ELF-1 (cell line): ENCODE measurements at regions not wholly inside any gene's neighbourhood (a gene's known extent, or its start where the extent isn't known, plus 50 kb on each side); places are given as distances from the start of the nearest gene placed in this dataset.
A peak's percentile ranks its signal among the peaks of the same experiment; 100 is the strongest.

ENCODE experiments used
- DNase-seq: peaks from one replicate; pipeline ENCODE4 v3.0.0-alpha.2; 2016; ENCODE audit warnings: low read depth, low spot score

DNA sequence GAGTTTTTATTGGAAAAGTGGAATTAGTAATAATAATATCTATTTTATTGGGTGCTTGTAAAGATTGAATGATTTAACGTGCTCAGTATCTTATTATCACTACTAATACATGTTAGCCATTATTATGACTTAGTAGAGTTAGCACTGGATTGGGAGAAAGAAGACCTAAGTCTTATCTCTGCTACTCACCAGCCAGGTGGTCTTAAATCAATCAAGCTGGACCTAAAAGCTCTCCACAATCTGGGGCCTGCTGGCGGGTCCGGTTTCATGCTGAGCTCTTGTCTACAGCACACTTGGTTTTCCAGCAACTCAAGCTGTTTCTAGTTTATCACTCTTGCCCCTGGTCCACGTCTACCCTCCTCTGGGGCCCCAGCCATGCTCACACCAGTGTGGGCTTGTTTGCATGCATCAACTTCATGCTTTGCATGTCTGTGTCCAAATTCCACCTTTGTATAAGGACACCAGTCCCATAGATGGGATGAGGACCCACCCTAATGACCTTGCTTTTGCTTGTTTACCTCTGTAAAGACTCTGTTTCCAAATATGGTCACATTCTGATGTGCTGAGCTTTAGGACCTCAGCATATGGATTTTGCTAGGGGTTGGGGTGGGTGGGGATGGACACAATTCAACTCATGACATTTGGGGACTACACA is 363.1 kb downstream of the LPIN1 start:
- peak; percentile 19 for DNase-seq

DNA sequence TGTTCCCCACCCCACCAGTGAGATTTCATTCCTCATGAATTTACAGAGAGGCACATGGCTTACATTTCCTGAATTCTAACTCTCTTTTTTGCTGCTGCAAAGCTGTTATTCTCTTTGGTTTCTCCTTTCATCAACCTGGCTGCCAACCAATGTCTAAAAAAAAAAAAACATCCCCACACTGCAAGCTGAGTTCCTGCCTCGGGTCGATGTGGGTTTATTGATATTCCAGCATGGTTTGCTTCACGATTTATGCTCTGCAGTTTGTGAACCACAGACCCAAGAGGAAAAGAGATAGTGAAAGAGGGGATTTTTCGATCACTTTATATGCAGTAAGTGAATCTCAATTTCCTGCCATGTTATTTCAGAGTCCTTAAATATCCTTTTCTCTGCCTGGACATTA is 363.6 kb downstream of the LPIN1 start:
- no peak for DNase-seq

DNA sequence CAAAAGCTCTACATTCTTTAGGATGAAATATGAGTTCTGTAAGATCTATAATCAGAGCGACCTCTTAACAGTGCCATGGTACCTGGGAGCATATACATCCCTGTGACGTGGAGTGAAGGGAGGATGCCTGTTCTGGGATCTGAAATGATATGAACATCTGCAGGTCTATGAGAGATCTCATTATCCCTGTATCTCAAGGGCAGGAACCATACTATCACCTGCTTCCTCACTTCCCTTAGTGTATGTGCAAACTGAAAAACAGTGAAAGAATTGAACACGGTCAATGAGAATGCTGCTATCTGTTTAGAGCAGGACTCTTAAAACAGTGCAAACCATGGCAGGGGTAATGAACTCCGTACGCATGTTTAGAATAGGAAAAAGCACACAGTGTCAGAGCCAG is 364.0 kb downstream of the LPIN1 start:
- no peak for DNase-seq

DNA sequence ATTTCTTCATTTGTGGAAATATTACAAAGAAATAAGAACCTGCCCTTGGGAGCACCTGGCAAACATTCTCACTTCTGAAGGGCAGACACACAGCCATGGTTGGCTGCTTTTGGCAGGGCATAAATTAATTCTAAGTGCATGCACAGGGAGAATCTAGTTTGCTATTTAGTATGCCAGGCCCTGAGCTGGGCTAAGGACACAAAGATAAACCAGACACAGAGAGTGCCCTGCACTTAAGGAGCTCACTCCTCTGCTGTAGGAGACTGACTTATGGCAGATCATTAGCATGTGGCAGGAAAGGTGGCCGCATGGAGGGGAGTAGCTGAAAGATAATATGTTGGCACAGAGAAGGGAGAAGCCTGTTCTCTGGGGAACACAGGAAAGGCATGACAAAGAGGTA is 367.0 kb downstream of the LPIN1 start:
- DNase-seq, result no peak

DNA sequence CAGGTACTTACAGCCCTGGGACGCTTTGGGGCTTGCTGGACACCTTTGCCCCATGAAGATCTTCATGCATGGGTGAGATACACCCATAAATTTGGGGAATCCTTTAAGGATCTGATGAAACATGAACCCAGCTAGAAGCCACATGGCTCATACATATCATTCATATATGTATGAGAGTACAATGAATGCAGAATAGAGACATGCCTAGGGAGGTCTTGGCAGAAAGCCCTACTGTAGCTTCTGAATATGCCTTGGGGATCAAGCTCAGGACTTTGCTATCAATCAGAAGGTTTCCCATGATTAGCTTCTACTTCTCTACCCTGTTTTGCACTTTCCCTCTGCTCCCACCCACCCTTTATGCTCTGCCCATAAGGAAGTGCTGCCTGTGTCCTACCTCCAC is 368.4 kb downstream of the LPIN1 start:
- no peak for DNase-seq

DNA sequence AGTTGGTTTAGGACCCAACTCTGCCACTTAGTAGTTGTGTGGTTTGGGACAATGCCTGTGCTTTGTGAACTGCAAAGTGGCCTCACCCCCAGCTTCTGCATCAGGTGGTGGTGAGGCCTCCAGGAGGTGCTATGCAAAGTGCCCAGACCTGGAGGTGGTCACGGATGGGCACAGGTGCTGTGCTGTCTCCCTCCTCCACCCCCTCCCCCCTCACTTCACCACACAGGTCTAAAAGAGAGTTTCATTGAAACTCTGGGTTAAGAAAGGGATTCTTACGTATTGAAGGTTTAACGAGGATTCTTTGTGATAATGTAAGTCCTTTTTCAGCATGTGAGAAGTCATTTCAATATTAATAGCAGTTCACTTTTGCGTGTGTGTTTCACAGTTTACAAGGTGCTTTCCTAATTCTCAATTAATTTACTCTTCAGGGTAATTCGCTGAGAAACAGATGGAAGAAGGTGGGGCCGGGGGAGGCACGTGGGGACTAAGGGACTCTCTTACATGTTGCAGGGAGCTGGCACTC is 369.9 kb downstream of the LPIN1 start:
- DNase-seq, result no peak

DNA sequence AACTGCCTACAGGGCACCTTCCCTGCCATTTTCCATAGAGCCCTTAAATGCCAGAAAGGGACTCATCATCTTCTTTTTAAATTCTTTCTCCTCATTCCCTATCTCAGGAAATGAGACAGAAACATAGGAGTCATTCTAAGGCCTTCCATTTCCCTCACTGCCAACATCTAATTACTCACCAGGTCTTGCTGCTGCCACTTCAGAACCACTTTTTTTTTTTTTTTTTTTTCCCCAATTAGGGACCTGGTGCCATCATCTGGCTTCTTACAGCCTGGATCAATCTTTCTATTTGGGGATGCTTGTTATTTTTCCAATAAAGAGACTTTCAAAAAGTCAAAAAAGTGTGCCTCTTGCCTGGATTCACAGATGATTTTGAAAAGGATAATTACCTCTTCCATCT is 373.4 kb downstream of the LPIN1 start:
- DNase-seq, result no peak

DNA sequence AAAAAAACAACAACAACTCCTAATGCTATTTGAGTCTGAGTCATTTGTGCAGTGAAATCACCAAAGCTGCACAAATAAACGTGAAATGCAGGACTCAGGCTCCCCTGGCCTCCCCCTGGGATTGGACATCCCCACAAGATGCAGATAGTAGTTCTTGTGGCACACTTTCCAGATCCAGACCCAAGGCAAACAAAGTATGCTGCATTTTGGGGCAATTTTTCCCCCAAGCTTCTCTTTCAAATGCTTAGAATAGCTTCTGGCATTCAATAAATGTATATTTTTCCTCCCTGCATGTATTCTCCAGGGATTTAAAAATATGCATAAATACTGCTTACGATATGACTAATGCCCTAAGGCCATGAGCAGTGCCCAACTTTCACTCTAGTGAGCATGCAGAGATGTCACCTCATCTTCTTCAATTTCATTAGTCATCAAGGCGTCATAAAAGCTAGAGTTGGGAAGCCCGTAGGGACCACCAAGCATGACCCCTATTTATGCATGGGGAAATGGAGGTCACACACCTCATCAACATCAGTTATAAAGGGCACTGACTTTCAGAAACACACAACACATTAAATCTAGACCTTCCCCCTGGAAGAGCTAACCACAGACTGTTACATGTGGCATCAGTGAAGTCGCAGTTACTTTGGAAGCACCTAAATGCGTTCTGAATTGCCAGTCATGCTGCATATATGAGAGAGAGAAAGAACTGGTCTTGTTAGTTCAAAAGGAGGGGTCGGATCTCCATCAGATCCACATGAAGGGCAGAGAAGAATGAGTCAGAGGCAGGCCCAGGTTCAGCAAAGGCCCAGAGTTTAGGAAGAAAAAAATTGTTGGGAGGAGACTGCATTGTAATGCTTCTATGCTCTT is 374.1 kb downstream of the LPIN1 start:
- DNase-seq, result no peak

DNA sequence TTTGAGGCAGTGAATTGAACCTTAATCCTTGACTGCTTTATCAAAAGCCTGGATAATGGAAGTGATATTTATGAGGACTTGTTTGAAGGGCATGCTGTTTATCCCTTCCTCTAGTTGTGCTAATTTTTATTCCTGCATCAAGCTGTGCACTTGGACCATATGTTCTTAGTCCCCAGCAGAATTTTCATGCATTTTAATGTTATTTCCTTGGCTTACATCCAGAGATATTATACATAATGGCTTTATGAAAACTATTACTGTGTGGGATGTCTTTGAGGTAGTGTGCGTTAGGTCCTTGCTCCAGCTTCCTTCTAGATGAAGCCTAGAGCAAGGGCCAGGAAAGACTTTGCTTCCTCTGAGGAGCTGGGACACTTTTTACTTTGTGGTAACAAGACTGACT is 378.4 kb downstream of the LPIN1 start:
- DNase-seq, result no peak

DNA sequence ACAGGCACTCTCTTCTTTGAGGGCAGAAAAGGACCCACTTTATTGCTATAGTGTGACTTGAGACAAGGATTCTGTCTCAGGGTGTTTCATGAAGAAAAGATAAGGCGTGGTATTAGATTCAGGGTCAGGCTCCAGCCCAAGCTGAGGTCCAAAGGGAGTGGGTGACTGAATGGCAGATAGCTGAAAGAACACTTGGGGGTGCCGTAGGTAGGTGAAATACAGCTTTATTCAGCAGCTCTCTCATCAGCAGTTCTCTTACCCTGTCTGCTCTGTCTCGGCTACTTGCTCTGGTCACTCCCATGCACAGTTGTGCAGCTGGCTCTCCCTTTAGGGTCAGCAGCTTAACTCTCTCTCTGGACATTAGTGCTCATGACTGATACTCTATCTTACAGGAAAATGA is 379.9 kb downstream of the LPIN1 start:
- DNase-seq, result no peak

DNA sequence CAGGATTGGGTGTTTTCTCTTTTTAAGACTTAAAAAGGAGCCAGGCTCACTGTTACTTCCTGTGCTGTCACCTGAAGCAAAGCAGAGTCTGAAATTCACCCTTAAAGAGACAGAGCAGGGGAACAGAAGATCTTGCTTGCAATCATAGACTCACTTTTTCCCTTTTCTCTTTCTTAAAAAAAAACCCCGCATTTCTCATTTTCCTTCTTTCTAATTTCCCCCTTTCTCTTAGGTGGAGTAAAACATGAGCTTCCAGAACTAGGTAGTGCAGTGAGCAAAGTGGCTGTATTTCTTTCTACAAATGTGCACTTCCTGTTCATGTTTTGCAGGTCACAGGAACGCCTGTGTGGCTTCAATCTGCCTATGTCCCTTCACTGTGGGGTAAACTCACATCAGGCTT is 381.2 kb downstream of the LPIN1 start:
- DNase-seq, result no peak

DNA sequence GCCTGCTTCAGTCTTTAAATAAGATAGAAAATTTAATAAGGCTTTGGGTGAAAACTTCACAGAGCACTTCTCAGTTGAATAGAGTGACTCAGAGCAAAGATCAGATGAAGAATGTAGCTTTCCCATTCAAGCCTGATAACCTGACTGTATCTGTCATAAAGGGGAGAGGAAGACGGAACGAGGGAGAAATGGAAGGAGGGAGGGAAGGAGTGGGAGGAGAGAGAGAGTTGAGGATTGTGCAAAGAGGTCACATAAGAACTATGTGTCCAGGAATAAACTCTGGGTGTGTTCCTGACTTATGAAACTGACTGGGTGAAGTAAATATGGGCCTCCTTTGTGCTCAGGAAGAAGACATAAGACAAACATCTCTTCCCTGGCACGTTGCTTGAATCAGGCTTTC is 385.5 kb downstream of the LPIN1 start:
- no peak for DNase-seq

DNA sequence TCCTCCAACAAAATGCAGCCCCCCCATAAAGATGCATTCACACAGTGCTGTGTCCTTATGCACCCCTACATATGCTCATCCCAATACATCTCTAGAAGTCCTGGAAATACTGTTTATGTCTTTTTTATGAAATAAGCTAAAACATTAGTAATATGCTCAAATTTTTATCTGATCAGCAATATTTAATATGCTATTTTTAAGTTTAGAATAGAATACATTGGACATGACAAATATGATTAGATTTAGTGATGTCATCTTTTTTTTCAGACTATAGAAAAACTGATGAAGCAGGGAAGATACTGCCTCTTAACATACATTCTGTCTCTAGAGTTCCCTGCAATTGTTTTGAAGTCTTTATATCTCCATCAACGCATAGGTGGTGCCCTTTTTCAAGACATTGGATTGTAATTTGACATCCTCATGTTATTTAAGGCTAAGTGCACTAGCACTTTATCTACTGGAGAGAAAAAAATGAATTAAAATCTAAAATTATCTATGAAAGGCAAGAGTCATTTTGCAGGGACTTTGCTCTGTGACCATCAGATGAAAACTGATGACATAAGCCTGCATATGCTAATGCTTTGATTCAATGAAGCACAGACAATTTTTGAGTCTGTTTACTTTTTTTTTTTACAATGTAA is 395.3 kb downstream of the LPIN1 start:
- no peak for DNase-seq

DNA sequence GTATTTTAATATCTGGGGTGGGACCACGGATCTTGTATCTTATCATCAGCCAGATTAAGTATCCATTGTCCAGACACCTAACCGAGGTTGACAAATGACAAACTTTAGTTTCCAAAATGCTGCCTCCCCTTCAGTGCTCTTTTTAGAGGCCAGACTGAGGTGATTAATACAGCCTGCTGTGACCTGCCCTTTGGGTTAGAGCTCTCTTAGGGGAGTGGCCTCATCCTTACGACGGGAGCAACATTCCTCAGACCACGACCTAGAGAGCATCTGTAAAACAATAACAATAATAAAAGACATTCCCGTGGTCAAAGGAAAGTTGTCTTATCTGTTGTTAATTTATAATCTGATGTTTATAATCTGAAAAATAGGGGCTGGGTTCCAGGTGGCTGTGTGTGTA is 405.3 kb downstream of the LPIN1 start:
- DNase-seq, result no peak

DNA sequence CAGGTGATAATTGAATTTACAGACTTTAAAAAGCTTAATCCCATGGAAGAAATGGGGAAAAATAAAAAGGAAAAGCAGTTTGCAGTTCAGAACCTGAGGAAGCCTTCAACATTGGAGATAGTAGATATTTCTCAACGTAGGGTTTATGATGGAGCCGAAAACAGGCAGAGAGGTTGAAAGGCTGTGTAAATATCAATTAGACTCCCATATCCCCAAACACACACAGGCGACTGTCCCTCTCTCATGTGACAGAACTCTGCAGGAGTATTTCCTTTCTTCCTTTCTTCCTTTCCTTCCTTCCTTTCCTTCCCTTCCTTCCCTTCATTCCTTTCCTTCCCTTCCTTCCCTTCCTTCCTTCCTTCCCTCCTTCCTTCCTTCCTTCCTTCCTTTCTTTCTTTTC is 406.5 kb downstream of the LPIN1 start:
- DNase-seq, result no peak

DNA sequence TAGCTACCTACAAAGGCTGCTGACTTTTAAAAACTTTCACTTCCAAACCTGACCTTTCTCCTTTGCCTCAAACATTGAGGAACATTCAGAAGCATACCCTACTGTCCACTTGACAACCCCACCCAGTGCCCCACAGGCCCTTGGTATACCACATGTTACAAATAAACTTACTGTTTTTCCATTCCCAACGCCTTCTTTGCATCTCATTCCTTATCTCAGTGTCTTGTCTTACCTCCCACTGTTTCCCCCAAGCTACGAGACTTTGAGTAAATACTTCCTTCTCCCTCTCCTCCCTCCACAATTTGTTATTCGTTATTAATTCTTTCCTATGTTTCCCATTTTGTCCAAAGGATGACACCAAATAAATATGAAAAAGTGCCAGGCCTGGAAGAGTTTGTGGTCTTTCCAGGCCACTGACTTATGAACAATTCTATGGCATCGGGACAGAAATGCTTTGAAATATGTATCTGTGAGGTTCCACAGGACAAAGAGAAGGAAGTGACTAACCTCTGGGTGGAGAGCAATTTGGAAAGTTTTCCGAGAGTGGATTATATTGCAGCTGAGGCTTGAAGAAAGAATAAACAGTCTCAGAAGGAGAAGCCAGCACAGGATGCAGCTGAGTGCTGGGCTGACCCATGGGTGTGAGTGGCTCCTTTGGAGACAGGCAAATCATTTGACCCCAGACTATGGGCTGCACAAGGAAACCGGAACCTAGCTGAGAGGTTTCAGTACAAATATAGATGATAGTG is 409.0 kb downstream of the LPIN1 start:
- DNase-seq, result no peak

DNA sequence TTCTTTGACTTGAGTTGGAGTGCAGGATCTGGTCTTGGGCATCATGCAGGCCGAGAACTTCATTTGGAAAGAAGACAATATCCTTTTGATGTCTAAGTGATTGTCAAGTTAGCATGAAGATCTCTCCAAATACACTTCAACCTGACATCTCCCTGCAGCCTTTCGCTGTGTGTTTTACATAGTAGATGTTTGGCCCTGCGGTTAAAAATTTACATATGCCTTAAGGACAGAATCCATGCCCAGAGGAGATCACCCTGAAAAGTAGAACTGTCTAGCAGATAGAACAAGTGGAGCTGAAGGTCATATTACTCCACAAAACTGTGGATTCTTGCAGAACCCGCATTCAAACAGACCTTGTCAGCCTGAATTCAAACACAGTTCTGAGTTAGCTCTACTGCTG is 409.9 kb downstream of the LPIN1 start:
- DNase-seq, result no peak

DNA sequence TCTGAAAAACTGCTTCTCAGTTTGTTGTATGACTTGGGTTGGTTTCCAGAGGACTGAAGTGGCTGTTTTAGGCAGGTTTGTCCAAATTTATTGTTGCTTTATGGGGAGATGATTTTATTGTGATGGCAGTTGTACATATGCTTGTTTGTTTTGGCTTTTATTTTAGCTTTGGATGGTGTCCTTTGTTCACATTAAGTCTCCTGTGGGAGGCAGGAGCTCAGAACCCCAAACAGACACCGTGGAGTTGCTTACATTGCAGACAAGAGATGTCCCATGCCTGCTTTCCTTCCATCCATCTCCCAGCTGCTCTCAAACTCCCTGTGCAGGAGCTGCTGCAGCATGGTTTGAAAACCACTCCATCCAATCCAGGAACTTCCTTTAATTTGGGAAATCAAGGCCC is 414.7 kb downstream of the LPIN1 start:
- DNase-seq, result no peak

DNA sequence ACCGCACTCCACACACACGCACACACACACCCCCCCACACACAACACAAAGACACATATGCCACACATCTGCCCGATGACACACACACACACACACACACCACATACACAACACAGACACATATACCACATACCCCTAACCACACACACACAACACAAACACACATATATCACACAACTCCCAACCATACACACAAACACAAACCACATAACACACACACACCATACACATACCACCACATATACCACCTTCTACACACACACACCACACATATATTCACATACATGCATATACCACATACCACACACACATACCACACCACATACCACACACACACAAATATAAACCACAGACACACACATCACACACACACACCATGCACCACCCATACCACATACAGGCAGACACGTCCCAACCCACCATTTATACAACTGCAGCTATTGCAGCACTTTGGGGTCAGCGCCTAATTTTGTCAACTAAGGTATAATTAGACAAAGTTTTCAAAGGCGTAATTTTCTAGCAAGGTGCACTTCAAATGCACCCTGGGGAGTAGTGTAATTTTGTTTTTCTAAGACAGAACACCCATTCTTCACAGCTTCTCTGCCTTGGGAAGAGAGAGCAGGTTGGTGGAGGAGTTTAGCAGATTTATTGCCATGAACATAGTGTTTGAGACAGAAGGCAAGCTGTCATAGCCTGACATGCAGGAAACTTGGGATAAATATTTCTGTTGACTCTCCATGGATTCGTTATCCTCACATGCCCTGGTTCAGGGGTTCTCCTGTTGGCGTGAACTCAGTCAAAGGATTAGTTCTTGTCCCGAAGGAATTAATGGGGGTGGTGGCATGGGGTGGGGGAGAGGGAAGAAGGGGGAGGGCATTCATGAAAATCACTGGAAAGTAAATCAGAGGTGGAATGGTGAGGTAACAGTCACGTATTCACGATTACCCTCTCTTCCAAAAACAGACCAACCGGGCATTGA is 416.1 kb downstream of the LPIN1 start:
- DNase-seq, result no peak

DNA sequence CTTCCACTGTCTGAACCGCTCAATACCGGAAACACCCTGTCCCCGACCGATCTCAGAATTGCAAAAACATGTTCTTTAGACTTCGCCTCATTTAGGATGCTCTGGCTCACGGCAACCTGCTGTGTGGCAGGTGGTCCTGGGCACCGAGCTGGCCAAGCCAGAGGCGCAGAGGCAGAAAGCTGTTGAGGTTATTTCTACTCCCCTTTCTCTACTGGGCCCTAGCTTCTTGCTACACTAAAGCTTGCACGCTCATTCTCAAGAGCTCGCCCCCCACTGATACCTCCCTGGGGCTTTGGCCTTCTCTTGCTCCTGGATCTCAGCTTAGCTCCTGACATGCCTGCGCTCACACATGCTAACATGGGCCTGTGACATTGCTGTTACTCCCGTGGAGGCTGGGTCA is 417.4 kb downstream of the LPIN1 start:
- no peak for DNase-seq

DNA sequence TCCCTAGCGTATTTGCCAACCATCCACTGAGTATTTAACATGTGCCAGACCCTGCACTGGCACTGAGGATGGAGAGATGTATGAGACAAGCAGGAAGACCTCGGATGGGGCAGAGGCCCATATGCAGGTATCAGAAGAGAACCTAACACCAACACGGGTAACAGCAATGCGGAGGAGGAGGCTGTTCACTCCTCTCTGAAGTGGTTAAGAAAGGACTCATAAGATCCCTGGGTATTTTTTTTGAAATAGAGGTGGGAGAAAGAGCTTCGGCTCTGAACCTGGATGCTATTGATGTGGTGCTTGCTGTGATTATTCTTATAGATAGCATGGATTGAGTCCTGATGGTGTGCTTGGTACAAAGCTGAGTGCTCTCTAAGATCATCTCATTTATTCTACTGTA is 418.3 kb downstream of the LPIN1 start:
- DNase-seq, result no peak
